ENCODE measurements at regions not wholly inside any gene's neighbourhood (a gene's known extent, or its start where the extent isn't known, plus 50 kb on each side); places are given as distances from the start of the nearest gene placed in this dataset.

- TF ChIP-seq, protein P1, sequence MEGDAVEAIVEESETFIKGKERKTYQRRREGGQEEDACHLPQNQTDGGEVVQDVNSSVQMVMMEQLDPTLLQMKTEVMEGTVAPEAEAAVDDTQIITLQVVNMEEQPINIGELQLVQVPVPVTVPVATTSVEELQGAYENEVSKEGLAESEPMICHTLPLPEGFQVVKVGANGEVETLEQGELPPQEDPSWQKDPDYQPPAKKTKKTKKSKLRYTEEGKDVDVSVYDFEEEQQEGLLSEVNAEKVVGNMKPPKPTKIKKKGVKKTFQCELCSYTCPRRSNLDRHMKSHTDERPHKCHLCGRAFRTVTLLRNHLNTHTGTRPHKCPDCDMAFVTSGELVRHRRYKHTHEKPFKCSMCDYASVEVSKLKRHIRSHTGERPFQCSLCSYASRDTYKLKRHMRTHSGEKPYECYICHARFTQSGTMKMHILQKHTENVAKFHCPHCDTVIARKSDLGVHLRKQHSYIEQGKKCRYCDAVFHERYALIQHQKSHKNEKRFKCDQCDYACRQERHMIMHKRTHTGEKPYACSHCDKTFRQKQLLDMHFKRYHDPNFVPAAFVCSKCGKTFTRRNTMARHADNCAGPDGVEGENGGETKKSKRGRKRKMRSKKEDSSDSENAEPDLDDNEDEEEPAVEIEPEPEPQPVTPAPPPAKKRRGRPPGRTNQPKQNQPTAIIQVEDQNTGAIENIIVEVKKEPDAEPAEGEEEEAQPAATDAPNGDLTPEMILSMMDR (conservative IDR thresholded peaks at IDR 0.05; ENCODE audit: low read depth, low read length) = no peak
- TF ChIP-seq EZH2 (IDR thresholded peaks at IDR 0.05; ENCODE audit: low read length, unreplicated experiment) = no peak
These were observed 52.8 kb upstream of the ELK3 start for GRCh38 chr12:96141216-96141912.
